ENCODE measurements at regions not wholly inside any gene's neighbourhood (a gene's known extent, or its start where the extent isn't known, plus 50 kb on each side); places are given as distances from the start of the nearest gene placed in this dataset.
A peak's percentile ranks its signal among the peaks of the same experiment; 100 is the strongest.

DNA sequence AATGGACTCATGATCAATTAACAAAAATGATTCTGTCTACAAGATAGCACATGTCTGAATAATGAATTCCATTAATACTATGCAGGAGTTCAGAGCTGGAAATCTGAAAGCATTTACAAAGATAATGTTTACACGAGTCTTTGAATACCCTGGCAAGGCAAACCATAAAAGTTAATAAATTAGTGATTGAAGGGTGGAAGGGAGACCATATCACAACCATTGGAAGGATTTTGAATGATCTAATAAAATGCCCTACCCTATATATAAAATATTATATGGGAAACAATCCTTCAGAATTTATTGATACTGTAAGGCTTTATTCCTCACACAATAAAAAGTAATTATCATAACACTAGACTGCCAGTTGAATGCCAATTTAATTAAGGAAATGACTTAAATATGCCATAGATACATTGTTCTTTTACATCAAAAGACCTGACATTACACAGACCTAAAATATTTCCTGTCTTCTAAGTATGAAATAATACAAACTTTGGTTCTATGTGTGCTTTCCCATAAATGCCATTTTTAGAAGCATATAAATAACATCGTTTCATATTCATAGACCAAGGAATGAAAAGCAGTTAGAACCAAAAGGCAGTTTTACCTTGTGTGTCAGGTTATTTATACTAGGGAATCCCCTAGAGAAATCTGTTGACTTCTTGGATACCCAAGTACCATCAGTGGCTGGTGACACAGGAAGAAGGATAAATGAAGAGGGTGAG, 249.2 kb upstream of the MARCKS start:
- H3K27ac ChIP-seq = no peak overlapping the region

DNA sequence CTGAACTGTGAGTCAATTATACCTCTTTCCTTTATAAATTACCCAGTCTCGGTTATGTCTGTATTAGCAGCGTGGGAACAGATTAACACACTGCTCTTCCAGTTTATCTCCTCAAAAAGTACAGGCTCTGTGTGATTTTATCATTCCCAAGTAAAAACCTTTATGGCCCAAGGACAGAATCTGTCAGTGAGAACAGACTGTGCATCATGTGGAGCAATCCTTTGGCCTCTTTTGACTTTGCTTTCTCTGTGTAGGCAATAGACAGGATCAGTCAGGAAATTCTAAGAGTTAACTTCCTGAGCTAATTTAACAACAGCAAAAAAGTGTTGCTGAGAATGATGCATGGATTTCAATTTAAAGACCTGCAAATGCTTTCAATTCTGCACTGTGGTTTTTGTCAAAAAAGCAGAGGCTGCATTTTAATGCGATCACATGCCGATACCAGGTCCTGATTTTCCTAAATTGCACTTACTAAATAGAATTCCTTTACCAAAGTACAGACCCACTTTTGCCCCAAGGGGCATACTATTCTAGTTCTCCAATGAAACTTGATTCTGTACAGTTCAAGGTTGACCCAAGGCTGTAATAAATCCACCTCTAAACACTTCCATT, 246.7 kb upstream of the MARCKS start:
- H3K27ac ChIP-seq = no peak overlapping the region
- no peak overlapping the region for H3K4me3 ChIP-seq

More for the DNA sequence above, 249.2 kb upstream of the MARCKS start:
- no peak overlapping the region for H3K4me3 ChIP-seq

DNA sequence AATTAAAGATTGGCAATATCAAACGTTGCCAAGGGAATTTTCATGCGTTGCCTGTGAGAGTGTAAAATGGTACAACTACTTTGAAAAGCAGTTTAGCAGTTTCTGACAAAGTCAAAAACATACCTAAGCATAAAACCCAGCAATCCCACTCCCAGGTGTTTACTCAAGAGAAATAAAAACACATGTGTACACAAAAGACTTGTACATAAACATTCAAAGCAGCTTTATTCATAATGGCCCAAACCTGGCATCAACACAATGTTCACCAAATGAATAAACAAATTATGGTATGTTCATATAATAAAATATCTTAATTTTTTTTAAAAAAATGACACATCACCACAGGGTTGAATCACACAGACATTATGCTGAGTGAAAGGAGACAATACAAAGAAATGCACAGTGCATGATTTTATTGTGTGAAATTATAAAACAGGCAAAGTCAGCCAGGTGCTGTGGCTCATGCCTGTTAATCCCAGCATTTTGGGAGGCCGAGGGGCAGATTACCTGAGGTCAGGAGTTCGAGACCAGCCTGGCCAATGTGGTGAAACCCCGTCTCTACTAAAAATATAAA, 240.4 kb upstream of the MARCKS start:
- H3K4me3 ChIP-seq = no peak overlapping the region
- no peak overlapping the region for H3K27ac ChIP-seq

DNA sequence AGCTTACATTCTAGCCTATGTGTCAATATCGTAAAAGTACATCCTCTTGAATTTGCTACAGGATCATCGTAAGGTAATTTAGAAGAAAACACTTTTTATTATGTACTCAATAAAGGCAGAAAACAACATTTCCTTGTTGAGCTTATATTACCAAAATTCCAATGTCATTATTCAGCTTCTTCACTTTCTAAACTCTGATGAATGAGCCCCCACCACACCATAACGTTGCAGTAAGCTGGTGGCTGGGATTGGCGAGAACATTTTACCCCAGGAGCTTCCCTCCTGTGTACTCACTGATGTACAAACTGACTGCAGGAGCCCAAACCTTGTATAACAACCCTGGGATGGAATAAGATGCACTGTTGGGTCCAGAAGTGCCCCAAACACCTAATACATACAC, 238.1 kb upstream of the MARCKS start:
- Histone ChIP-seq H3K27ac (no peak overlapping the region), H3K4me3 (no peak overlapping the region)

DNA sequence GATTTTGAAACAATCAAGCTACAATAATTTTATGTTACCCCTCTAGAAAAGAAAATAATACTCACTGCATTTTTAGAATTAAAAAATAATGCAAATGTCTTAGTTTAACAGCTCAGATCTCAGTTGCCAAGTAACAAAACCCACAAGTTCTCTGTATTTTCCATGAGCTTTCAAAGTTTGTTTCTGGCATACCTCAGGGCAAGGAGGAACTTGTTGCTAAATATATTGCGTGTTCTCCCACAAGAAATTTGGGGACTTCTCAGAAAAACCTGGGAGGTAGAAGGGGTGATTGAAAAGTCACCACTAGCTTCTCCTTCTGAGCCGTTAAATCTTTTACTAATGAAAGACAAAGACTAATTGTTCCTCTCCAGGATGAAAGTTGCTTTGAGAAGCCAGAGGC, 236.8 kb upstream of the MARCKS start:
- peak overlapping the region in 2 of 21 experiments; percentile 12 to 39 for H3K27ac ChIP-seq
- H3K4me3 ChIP-seq = no peak overlapping the region

DNA sequence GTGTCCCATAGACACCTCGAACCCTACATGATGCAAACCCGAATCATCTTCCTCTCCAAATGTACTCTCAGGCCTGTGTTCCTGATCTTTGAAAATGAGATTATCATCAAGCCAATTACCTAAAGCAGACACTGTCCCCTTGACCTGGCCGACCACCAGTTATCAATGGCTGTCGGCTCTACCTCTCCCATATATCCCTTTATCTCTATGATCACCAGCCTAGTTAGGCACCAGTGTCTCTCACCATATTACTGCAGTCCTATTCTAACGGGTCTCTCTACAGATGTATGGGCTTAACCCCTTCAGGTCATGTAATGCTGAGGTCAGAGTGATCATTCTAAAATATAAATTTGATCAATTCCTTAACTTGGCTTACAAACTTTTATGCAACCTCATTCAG, 234.9 kb upstream of the MARCKS start:
- Histone ChIP-seq H3K27ac (no peak overlapping the region), H3K4me3 (no peak overlapping the region)

DNA sequence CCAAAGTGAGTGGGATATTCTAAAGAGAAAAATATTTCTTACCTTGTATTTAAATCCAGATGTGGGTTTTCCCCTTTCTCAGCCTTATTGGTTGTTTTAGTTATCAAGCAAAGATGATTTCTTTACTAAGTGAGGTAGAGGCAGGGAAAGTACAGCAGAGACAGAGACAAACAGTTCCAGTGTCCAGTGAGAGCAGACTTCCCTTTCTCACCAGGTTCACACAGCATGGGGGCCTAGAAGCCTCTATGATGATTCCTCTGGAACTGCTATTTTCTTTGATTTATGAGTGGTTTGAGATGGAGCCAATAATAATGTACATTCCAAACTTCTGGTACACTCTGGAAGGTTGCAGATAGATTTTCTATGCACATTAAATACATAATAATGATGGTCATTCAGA, 234.0 kb upstream of the MARCKS start:
- no peak overlapping the region for H3K27ac ChIP-seq
- H3K4me3 ChIP-seq = no peak overlapping the region

DNA sequence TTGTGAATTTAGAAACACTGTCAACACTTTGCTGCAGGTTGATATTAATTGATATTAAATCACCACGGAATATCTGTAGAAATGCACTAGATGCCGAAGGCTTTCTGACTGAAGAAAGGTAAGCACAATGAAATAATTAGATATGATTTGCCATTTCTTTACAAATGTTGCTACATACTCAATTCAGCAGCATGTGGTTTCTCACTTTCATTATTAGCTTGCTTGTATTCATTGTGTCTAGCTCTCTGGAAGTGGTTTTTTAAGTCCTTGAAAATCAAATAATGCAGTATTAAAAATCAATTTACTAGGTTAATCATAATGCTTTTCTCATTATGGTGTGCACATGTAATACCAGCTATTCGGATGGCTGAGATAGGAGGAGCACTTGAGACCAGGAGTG, 231.3 kb upstream of the MARCKS start:
- H3K4me3 ChIP-seq = no peak overlapping the region

DNA sequence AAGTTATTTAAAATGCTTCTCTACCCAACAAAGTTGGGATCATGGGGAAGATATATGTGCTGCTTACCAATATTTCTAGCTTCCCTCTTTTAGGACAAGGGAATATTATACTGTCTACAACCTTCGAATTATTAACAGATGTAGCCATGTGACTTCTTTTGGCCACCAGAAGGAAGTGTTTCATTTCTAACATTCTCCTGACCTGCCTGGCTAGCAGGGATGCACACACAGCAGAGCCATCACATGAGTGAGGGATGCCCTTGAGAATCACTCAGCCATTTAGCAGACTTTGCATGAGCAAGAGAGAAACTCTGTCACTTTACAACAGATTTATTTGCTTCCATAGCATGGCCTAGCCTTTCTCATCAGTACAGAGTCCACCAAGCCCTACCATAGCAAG, 230.7 kb upstream of the MARCKS start:
- Histone ChIP-seq H3K27ac (no peak overlapping the region), H3K4me3 (no peak overlapping the region)

More for the DNA sequence above, 231.3 kb upstream of the MARCKS start:
- H3K27ac ChIP-seq = no peak overlapping the region

DNA sequence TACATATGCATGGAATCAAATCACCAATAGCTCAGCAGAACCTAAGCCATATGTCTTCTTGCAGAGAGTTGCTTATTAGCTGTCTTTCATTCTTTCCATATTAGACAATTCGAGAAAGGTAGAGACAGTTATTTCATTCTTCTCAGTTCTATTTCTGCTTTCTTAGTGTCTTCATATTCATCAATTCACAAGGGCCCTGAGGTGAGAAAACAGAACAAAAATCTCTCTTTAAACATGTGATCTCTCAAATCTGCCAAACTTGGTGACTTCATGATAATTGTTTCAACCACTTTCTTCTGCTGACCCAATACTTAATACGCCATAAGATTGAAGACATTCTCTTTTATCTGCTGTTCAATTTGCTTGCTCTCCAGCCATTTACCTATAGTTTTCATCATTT, 229.7 kb upstream of the MARCKS start:
- no peak overlapping the region for H3K4me3 ChIP-seq
- no peak overlapping the region for H3K27ac ChIP-seq

DNA sequence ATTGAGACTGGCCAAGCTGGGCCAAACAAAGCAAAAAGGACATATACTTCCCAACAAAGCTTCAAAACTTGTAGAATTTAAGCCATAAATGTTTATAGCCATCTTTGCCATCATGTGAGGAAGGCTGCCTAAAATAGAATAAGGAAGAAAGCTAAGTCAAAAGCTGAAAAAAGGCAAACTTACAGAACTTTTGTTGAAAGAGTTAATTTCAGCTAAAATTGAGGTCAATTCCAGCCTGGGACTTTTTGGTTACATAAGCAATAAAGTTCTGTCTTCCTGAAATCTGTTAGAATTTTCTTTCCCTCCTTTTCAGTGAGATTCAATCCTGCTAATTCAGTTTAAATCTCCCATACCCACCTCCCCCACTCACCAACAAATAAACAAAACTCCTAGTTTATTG, 227.9 kb upstream of the MARCKS start:
- Histone ChIP-seq H3K27ac (peak overlapping the region in 13 of 21 experiments; percentile 16 to 89 (median 70)), H3K4me3 (no peak overlapping the region)

DNA sequence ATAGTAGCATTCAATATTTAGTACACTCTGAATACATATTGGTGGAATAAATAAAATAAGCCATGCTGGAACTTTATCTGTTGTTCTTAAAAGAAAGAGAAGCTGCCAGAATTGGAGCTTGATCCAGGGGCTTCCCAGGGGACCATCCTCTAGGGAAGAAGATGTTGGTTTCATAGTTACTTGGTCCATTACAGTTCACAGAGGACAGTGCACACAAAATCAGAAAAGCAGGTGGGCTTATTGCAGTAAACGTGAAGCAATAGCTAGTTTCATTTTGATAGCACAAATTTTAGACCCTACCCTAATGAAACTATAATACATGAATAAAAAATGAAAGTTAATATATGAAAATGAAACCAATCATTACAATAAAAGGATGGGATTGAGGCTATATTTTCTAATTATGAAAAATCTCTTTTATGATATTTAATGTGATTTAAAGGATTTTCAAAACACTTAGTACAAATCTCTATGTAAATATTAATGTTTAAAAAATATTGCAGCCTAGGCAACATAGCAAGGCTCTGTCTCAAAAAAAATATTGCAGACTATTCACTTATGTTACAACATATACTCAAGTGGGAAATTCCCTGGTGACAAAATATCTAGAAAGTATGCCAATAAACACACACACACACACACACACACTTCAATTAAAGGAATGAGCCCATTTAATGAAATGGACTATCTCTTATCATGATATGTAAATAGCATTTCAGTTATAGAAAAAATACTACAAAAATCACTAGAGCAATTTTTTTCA, 227.0 kb upstream of the MARCKS start:
- H3K27ac ChIP-seq = peak overlapping the region in 18 of 21 experiments; percentile 64 to 89 (median 83)
- H3K4me3 ChIP-seq = no peak overlapping the region

DNA sequence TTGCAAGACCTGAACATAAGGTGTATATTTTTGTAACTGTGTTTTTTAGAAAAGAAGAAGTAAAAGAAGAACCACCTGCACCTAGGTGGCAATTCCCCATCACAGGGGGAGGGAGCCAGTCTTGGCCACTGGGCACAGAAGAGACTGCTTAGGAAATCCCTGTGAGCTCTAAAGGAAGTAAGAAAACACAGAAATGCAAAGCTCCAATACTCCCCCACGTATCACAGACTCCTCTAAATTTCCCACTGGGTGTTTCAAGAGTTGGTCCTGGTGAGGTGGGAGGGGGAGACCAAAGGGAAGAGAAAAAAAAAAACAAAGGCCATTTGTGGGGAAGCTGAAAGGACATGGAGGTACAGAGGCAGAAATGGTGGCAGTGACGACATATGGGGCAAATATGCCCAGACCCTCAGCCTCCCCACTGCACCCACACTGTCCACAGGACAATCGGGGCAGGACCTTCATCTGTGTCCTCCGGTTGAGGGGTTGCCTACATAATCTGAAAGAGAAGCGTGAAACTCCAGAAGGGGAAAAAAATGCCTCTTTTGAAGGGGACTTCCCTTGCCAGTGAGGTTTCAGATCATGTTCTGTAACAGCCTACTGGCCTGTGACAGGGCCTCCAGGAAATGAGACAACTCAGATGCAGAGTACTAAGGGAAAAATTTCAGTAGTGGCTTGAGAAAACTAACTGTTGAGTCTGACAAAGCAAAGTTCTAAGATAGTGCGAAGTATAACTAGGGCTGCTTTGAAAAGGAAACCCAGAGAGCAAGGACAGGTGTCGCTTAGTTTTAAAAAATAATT, 226.2 kb upstream of the MARCKS start:
- Histone ChIP-seq H3K4me3 (peak overlapping the region in 2 of 7 experiments; percentile 1 to 28), H3K27ac (peak overlapping the region in 20 of 21 experiments; percentile 56 to 89 (median 83))

DNA sequence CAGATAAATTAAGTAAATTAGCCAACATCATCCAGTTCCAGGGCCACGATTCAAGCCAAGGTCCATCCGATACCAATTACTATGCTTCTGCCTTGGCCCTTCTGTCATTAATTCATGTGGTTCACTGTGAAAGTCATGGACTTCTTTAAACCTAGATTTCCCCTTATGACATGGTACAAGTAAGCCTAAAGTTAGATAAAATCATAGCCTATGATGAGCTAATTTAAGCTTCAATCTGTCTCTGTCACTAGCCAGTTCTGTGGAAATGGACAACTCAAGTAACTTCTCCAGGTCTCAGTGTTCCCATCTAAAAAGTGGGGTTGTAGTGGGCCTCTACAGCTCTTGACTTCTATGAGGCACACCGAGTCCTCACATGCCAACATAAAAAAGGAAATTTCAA, 225.5 kb upstream of the MARCKS start:
- Histone ChIP-seq H3K27ac (peak overlapping the region in 20 of 21 experiments; percentile 56 to 89 (median 83)), H3K4me3 (peak overlapping the region in 1 of 7 experiments; percentile 28)

DNA sequence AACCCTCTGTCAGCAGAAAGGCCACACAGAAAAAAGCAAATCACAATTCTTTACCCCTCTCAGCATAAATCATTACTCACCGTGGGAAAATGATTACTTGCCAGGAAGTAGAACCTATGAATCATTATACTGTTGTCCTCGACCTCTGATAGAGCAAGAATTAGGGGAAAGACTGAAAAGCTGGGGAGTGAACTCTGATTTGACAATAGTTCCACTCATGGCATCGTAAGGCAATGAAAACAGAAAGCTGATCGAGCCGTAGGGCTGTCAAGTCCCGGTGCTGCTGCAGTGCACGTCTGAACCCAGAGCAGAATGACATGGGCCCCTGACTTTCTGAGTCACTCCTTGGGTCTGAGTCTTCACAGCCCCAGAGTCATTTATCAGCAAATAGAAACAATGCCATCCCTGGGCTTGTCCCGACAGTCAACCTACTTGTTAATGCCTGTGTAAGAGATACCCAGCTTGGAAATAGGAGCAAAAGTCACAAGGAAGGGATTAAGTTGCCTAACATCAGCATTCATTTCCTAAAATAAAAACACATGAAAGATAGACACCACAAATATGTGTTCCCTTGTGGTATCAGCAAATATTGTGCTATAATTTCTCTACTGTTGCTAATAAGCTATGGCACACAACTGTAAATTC, 224.8 kb upstream of the MARCKS start:
- Histone ChIP-seq H3K4me3 (peak overlapping the region in 1 of 7 experiments; percentile 28), H3K27ac (peak overlapping the region in 20 of 21 experiments; percentile 56 to 89 (median 83))

DNA sequence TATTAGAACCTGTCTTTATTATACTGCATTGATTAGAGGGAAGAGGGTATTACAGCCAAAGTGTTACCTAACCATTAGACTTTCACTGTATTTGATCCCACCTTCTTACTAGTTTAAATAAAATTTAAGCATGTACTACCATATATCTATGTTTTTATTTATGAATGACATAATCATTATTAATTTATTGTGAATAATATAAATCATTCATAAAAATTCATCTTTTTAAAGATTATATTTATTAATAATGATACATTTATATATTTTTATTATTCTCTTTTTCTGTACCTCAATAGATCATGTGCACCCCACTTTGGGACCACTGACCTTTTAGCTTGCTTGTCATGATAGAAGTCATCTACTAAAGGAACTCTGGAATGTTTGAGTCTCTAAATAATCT, 223.5 kb upstream of the MARCKS start:
- peak overlapping the region in 13 of 21 experiments; percentile 13 to 89 (median 73) for H3K27ac ChIP-seq
- H3K4me3 ChIP-seq = no peak overlapping the region

DNA sequence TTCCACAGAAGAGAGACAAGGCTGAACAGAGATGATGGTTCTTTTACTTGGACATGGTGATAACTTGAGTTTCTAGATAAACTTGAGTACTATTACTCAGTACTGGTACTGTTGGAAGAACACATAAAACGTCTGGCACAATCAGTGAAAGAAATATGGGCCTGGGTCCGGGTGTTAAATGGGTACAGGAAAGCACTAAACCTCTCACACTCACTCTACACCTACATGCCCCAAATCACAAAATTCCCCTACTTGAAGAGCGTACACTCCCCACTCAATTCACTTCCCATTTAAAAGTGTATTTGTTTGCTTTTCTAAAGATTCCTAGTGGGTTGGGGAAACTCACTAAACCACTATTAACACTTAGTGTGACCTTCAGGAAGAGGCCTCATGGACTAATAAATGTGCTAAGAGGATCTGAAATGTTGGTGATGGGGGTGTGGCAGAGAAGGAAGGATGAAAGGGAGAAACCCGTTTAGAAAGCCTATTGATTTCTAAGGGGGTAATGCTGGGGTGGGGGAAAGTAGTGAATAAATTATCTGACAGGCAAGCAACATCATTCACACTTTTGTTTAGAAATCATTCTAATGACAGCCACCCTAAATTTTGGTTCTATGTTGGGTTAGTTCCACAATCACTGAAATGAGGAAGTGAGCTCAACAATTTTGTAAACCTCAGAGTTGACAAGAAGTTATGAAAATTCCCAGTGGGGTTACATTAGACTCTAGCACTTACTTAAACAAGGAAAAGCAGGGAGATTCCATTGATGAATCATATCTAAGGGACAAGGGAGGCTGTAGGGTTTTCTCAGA, 222.6 kb upstream of the MARCKS start:
- H3K27ac ChIP-seq = peak overlapping the region in 16 of 21 experiments; percentile 12 to 84 (median 56)
- H3K4me3 ChIP-seq = no peak overlapping the region
